ENCODE measurements at regions not wholly inside any gene's neighbourhood (a gene's known extent, or its start where the extent isn't known, plus 50 kb on each side); places are given as distances from the start of the nearest gene placed in this dataset.

- H3K27ac ChIP-seq (ENCODE audit: low read depth in 1 of 2, low read length in 1 of 2), result no peak overlapping the region
- WGBS, 2 donors, result 51 to 77% methylated on average over 3 of the region's 3 CpGs
- DNase-seq (no peak), ATAC-seq (ENCODE audit: insufficient read depth, low FRiP score) (no peak)
- H3K4me1 ChIP-seq (ENCODE audit: control insufficient read depth in 5 of 5, insufficient read depth in 5 of 5, low read length in 5 of 5), result no peaks in the 10 kb centered on the region
- H3K9ac ChIP-seq (ENCODE audit: insufficient read depth in 1 of 2, low read length in 2 of 2), result no peak overlapping the region
- no peaks in the 10 kb centered on the region for H3K9me3 ChIP-seq (ENCODE audit: control insufficient read depth in 4 of 4, insufficient read depth in 3 of 4, low read length in 3 of 4)
- no peaks in the 10 kb centered on the region for H3K36me3 ChIP-seq (ENCODE audit: control insufficient read depth in 4 of 4, insufficient read depth in 4 of 4, low read length in 4 of 4)
- TF ChIP-seq, protein P1, sequence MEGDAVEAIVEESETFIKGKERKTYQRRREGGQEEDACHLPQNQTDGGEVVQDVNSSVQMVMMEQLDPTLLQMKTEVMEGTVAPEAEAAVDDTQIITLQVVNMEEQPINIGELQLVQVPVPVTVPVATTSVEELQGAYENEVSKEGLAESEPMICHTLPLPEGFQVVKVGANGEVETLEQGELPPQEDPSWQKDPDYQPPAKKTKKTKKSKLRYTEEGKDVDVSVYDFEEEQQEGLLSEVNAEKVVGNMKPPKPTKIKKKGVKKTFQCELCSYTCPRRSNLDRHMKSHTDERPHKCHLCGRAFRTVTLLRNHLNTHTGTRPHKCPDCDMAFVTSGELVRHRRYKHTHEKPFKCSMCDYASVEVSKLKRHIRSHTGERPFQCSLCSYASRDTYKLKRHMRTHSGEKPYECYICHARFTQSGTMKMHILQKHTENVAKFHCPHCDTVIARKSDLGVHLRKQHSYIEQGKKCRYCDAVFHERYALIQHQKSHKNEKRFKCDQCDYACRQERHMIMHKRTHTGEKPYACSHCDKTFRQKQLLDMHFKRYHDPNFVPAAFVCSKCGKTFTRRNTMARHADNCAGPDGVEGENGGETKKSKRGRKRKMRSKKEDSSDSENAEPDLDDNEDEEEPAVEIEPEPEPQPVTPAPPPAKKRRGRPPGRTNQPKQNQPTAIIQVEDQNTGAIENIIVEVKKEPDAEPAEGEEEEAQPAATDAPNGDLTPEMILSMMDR (IDR thresholded peaks at IDR 0.05; ENCODE audit: control extremely low read depth, extremely low read depth), result no peak
- no peak overlapping the region for H3K4me3 ChIP-seq
- no peaks in the 10 kb centered on the region for H3K27me3 ChIP-seq (ENCODE audit: control insufficient read depth in 3 of 3, insufficient read depth in 3 of 3, low read length in 2 of 3)
Measured at GRCh38 chr9:107685376-107685775, 195.8 kb upstream of the KLF4 start.

DNA sequence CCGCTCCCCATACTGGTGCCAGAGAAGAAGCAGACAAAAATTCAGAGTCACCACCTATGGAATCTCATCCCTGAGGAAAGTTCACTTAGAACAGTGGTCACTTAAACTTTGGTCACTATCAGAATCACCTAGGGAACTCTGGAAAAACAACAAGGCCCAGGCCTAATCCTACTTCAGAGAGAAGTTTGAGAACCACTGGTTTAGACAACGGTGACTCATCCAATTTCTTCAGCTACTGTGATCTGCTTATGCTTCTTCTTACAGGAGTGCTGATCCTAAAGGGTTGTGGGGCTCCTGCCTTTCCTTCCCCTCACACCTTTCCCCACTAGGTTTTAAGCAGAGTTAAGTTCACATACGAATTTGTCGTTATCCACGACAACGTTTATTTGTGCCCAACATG is 194.7 kb upstream of the KLF4 start:
- no peak overlapping the region for H3K27ac ChIP-seq (ENCODE audit: low read depth in 1 of 2, low read length in 1 of 2)
- TF ChIP-seq, protein P1 (IDR thresholded peaks at IDR 0.05; ENCODE audit: control extremely low read depth, extremely low read depth), result no peak
- no peak overlapping the region for H3K9ac ChIP-seq (ENCODE audit: insufficient read depth in 1 of 2, low read length in 2 of 2)
- ATAC-seq (ENCODE audit: insufficient read depth, low FRiP score), result no peak
- no peaks in the 10 kb centered on the region for H3K36me3 ChIP-seq (ENCODE audit: control insufficient read depth in 4 of 4, insufficient read depth in 4 of 4, low read length in 4 of 4)
- 88 to 92% methylated on average over 6 of the region's 6 CpGs for WGBS, 2 donors
- no peaks in the 10 kb centered on the region for H3K9me3 ChIP-seq (ENCODE audit: control insufficient read depth in 4 of 4, insufficient read depth in 3 of 4, low read length in 3 of 4)
- no peak for DNase-seq
- no peak overlapping the region for H3K4me3 ChIP-seq
- H3K27me3 ChIP-seq (ENCODE audit: control insufficient read depth in 3 of 3, insufficient read depth in 3 of 3, low read length in 2 of 3), result no peaks in the 10 kb centered on the region
- H3K4me1 ChIP-seq (ENCODE audit: control insufficient read depth in 5 of 5, insufficient read depth in 5 of 5, low read length in 5 of 5), result no peaks in the 10 kb centered on the region

DNA sequence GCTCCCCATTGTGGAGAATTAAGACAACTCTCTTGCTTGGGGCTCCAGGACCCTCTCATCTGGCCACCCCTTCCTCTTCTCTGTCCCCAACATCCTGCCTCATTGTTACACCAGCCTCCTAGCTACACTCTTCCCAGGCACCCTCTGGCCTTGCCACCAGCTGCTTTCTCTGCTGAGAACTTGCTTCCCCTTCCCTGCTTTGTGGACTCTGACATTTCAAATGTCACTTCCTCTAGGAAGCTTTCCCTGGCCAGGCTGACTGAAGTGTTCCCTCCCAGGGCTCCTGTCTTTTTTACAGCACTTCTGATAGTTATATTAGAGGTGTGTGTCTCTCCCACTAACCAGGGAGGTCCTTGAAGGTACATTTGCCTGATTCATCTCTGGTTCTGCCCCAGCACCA is 194.0 kb upstream of the KLF4 start:
- Histone ChIP-seq H3K9ac (ENCODE audit: insufficient read depth in 1 of 2, low read length in 2 of 2) (no peak overlapping the region), H3K36me3 (ENCODE audit: control insufficient read depth in 4 of 4, insufficient read depth in 4 of 4, low read length in 4 of 4) (no peaks in the 10 kb centered on the region), H3K4me1 (ENCODE audit: control insufficient read depth in 5 of 5, insufficient read depth in 5 of 5, low read length in 5 of 5) (no peaks in the 10 kb centered on the region), H3K4me3 (no peak overlapping the region), H3K27ac (ENCODE audit: low read depth in 1 of 2, low read length in 1 of 2) (peak overlapping the region in 1 of 2 donors; percentile 32), H3K9me3 (ENCODE audit: control insufficient read depth in 4 of 4, insufficient read depth in 3 of 4, low read length in 3 of 4) (no peaks in the 10 kb centered on the region), H3K27me3 (ENCODE audit: control insufficient read depth in 3 of 3, insufficient read depth in 3 of 3, low read length in 2 of 3) (no peaks in the 10 kb centered on the region)
- ATAC-seq (ENCODE audit: insufficient read depth, low FRiP score) (peak; percentile 34), DNase-seq (no peak)
- TF ChIP-seq, protein P1 (IDR thresholded peaks at IDR 0.05; ENCODE audit: control extremely low read depth, extremely low read depth), result no peak

DNA sequence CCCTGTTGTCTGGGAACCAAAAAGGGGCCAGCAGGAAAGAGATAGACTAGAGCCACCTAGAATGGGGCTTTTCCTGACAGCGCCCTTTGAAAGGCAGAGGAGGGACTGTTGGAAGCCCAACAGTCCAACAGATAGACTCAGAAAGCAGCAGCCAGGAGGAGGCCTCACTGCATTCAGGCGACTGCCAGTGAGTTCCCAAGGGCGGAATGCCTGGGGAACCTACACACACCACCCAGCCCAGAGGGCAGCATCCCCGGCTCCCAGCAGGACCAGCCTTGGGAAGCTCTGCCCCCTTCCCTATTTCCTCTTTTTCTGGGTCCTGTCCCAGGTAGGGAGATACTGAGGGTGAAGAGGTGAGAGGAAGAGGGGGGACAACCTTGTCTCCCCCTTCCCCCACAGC is 192.4 kb upstream of the KLF4 start:
- H3K9ac ChIP-seq (ENCODE audit: insufficient read depth in 1 of 2, low read length in 2 of 2), result no peak overlapping the region
- TF ChIP-seq, protein P1 (IDR thresholded peaks at IDR 0.05; ENCODE audit: control extremely low read depth, extremely low read depth), result no peak
- H3K9me3 ChIP-seq (ENCODE audit: control insufficient read depth in 4 of 4, insufficient read depth in 3 of 4, low read length in 3 of 4), result no peaks in the 10 kb centered on the region
- ATAC-seq (ENCODE audit: insufficient read depth, low FRiP score), result no peak
- no peak overlapping the region for H3K27ac ChIP-seq (ENCODE audit: low read depth in 1 of 2, low read length in 1 of 2)
- no peak for DNase-seq
- H3K27me3 ChIP-seq (ENCODE audit: control insufficient read depth in 3 of 3, insufficient read depth in 3 of 3, low read length in 2 of 3), result no peaks in the 10 kb centered on the region
- H3K4me1 ChIP-seq (ENCODE audit: control insufficient read depth in 5 of 5, insufficient read depth in 5 of 5, low read length in 5 of 5), result no peaks in the 10 kb centered on the region
- no peak overlapping the region for H3K4me3 ChIP-seq
- no peaks in the 10 kb centered on the region for H3K36me3 ChIP-seq (ENCODE audit: control insufficient read depth in 4 of 4, insufficient read depth in 4 of 4, low read length in 4 of 4)
- 94 to 98% methylated on average over 4 of the region's 4 CpGs for WGBS, 2 donors
